Fibroblast of the aortic adventitia (primary cell): ENCODE measurements at regions not wholly inside any gene's neighbourhood (a gene's known extent, or its start where the extent isn't known, plus 50 kb on each side); places are given as distances from the start of the nearest gene placed in this dataset.
"Not testable (repeated sequence)": the region's sequence is repeated elsewhere in the genome, so short reads cannot be mapped to it uniquely, and the experiment has no call there.

Experiments
- DNase-seq: peaks from one replicate; pipeline ENCODE4 v3.0.0-alpha.2; 2010; ENCODE audit warnings: low read depth
- H3K4me3 ChIP-seq: 2 replicates; pipeline ENCODE4 v1.5.1; 2011; ENCODE audit warnings: low read depth, mild to moderate bottlenecking, control low read depth, low read length, moderate library complexity
- TF ChIP-seq, protein P1 (sequence below): IDR thresholded peaks from 2 replicates; pipeline ENCODE4 v1.5.1; 2011; ENCODE audit warnings: mild to moderate bottlenecking, low read length, control low read depth, inconsistent platforms; ENCODE audit not compliant: insufficient read depth

DNA sequence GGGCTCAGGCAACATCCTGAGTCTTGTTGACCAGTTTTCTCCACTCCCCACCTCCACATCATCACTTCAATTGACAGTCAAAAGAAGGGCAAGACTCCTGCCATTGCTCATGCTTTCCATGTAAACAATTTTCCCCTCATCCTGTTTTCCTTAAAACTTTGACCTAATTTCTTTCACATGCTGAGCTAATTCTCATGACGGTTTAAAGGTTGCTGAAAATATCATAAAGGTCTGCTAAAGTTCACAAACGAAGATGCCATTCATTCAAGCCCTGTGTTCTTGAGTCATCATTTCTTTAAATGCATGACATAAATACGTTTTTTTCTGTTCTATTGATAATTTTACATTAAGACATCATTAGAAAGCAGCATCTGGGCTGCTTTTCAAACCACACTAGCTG, 353.9 kb downstream of the NKX6-1 start:
- no peak overlapping the region for H3K4me3 ChIP-seq
- TF ChIP-seq, protein P1, sequence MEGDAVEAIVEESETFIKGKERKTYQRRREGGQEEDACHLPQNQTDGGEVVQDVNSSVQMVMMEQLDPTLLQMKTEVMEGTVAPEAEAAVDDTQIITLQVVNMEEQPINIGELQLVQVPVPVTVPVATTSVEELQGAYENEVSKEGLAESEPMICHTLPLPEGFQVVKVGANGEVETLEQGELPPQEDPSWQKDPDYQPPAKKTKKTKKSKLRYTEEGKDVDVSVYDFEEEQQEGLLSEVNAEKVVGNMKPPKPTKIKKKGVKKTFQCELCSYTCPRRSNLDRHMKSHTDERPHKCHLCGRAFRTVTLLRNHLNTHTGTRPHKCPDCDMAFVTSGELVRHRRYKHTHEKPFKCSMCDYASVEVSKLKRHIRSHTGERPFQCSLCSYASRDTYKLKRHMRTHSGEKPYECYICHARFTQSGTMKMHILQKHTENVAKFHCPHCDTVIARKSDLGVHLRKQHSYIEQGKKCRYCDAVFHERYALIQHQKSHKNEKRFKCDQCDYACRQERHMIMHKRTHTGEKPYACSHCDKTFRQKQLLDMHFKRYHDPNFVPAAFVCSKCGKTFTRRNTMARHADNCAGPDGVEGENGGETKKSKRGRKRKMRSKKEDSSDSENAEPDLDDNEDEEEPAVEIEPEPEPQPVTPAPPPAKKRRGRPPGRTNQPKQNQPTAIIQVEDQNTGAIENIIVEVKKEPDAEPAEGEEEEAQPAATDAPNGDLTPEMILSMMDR: no peak
- DNase-seq: no peak

DNA sequence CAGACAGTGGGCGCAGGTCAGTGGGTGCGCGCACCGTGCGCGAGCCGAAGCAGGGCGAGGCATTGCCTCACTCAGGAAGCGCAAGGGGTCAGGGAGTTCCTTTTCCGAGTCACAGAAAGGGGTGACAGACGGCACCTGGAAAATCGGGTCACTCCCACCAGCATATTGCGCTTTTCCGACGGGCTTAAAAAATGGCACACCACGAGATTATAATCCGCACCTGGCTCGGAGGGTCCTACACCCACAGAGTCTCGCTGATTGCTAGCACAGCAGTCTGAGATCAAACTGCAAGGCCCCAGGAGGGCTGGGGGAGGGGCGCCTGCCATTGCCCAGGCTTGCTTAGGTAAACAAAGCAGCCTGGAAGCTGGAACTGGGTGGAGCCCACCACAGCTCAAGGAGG, 372.2 kb downstream of the NKX6-1 start:
- DNase-seq, H3K4me3 ChIP-seq: not testable (repeated sequence)

DNA sequence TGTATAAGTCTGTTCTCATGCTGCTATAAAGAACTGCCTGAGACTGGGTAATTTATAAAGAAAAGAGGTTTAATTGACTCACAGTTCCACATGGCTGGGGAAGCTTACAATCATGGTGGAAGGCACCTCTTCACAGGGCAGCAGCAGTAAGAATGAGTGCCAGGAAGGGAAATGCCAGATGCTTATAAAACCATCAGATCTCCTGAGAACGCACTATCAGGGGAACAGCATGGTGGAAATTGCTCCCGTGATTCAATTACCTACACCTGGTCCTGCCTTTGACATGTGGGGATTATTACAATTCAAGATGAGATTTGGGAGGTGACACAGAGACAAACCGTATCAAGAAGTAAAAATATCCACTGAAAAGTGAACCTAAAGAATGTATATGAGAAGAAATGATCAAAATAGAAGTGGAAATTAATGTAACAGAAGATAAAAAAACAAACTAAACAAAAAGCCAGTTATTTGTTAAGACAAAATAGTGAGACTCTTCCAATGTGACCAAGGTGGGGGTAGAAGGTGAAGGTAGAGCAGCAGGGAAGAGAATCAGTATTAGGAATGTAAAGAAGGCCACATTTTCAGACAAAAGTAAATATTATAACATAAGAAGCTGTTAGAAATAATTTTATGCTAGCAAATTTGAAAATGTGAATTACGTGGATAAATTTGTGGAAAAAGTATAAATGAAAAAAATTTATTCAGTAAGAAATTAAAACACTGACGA, 372.9 kb downstream of the NKX6-1 start:
- no peak overlapping the region for H3K4me3 ChIP-seq
- TF ChIP-seq, protein P1: no peak
- DNase-seq: no peak

DNA sequence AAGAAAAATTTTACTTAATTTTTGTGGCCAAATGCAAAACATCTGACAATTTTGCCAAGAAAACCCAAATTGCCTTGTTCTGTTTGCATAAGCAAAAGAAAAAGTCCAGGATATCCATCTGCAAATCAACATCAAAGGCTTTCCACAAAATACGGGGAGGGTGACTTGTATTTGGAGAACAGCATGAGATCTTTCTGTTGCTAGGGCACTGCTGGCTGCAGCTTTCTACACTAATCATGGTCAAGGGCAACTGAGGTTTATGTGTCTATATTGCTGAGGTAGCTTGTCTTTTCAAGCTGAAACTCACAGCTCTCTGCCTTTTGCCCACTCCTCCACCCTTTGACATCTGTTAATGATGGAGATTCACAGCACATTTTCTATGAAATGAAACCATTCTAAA, 389.1 kb downstream of the NKX6-1 start:
- H3K4me3 ChIP-seq: no peak overlapping the region
- TF ChIP-seq, protein P1: no peak
- no peak for DNase-seq

DNA sequence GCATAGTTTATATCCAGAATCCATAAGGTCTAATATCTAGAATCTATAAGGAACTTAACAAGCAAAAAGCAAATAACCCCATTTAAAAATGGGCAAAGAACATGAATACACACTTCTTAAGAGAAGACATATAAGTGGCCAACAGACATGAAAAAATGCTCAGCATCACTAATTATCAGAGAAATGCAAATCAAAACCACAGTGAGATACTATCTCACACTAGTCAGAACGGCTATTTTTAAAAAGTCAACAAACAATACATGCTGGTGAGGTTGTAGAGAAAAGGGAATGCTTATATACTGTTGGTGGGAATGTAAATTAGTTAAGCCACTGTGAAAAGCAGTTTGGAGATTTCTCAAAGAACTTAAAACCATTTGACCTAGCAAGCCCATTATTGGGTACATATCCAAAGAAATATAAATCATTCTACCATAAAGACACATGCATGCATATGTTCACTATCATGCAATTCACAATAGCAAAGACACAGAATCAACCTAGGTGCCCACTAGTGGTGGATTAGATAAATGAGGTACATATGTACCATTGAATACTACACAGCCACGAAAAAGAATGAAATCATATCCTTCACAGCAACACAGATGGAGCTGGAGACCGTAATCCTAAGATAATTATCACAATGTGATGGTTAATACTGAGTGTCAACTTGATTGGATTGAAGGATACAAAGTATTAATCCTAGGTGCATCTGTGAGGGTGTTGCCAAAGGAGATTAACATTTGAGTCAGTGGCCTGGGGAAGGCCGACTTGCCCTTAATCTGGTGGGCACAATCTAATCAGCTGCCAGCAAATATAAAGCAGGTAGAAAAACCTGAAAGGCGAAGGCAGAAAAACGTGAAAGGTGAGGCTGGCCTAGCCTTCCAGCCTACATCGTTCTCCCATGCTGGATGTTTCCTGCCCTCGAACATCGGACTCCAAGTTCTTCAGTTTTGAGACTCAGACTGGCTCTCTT, 397.2 kb downstream of the NKX6-1 start:
- not testable (repeated sequence) for DNase-seq, H3K4me3 ChIP-seq

DNA sequence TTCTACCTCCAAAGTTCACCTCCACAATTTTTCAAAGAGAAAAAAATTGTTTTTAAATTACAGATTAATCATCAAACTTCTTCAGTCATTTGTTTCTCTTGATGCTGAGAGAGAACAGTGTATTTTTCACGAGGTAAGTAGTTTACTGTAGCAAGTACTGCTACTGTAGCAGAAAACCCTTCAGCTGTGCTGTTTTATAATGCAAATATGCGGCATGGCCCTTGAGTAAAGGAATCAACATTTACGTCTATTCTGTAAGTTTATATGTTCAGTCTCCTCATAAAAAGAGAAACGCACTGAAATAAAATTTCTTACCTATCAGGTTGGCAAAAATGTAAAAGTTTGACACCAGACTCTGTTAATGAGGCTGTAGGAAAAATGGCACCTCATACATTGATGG, 399.0 kb downstream of the NKX6-1 start:
- DNase-seq: no peak
- TF ChIP-seq, protein P1: no peak
- H3K4me3 ChIP-seq: no peak overlapping the region

DNA sequence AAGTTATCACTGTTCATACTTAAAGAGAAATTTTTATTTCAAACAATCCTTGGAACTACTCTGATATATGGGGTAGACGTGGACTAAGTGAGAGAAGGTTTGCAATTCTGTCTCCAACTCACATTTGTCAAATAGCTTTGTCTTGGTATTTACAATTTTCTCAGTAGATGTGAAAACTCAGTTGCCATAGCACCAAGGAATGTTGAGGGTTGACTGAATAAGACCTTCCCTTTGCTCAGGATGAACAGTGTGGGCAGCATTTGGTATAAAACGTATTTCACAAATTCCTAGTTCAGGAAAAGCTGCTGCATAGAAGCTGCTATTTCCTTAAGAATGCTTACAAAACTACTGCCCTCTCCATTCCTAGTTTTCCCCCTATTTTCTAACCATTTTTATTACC, 399.5 kb downstream of the NKX6-1 start:
- DNase-seq: no peak
- H3K4me3 ChIP-seq: no peak overlapping the region
- TF ChIP-seq, protein P1: no peak
